Ishikawa (cell line): ENCODE measurements at regions not wholly inside any gene's neighbourhood (a gene's known extent, or its start where the extent isn't known, plus 50 kb on each side); places are given as distances from the start of the nearest gene placed in this dataset.

Experiments
- CEBPB ChIP-seq: IDR thresholded peaks from 2 replicates; pipeline ENCODE4 v1.6.1; 2012
- CREB1 ChIP-seq: IDR thresholded peaks from 2 replicates; pipeline ENCODE4 v1.6.1; 2012; ENCODE audit warnings: low read depth
- EGR1 ChIP-seq: IDR thresholded peaks from 2 replicates; pipeline ENCODE4 v1.6.1; 2012
- EP300 ChIP-seq: IDR thresholded peaks from 2 replicates; pipeline ENCODE4 v1.6.1; 2012; ENCODE audit warnings: borderline replicate concordance
- FOXM1 ChIP-seq: IDR thresholded peaks from 2 replicates; pipeline ENCODE4 v1.6.1; 2012; ENCODE audit warnings: low read depth, borderline replicate concordance
- NFIC ChIP-seq: IDR thresholded peaks from 2 replicates; pipeline ENCODE4 v1.6.1; 2012
- RAD21 ChIP-seq: IDR thresholded peaks from 2 replicates; pipeline ENCODE4 v1.6.1; 2012; ENCODE audit warnings: low read depth
- TAF1 ChIP-seq: IDR thresholded peaks from 2 replicates; pipeline ENCODE4 v1.6.1; 2012; ENCODE audit warnings: low read depth, mild to moderate bottlenecking
- TCF12 ChIP-seq: IDR thresholded peaks from 2 replicates; pipeline ENCODE4 v1.6.1; 2012; ENCODE audit warnings: low read depth
- TEAD4 ChIP-seq: IDR thresholded peaks from 2 replicates; pipeline ENCODE4 v1.6.1; 2012
- YY1 ChIP-seq: IDR thresholded peaks from 2 replicates; pipeline ENCODE4 v1.6.1; 2012; ENCODE audit warnings: low read depth
- ZBTB7A ChIP-seq: IDR thresholded peaks from 2 replicates; pipeline ENCODE4 v1.6.1; 2012; ENCODE audit warnings: low read depth
- TF ChIP-seq, protein P1 (sequence below): IDR thresholded peaks from 2 replicates; pipeline ENCODE4 v1.6.1; 2012
- TF ChIP-seq, protein P2 (sequence below): IDR thresholded peaks from 2 replicates; pipeline ENCODE4 v1.6.1; 2012; ENCODE audit warnings: low read depth, mild to moderate bottlenecking
- TF ChIP-seq, protein P3 (sequence below): IDR thresholded peaks from 2 replicates; pipeline ENCODE4 v1.6.1; 2012

DNA sequence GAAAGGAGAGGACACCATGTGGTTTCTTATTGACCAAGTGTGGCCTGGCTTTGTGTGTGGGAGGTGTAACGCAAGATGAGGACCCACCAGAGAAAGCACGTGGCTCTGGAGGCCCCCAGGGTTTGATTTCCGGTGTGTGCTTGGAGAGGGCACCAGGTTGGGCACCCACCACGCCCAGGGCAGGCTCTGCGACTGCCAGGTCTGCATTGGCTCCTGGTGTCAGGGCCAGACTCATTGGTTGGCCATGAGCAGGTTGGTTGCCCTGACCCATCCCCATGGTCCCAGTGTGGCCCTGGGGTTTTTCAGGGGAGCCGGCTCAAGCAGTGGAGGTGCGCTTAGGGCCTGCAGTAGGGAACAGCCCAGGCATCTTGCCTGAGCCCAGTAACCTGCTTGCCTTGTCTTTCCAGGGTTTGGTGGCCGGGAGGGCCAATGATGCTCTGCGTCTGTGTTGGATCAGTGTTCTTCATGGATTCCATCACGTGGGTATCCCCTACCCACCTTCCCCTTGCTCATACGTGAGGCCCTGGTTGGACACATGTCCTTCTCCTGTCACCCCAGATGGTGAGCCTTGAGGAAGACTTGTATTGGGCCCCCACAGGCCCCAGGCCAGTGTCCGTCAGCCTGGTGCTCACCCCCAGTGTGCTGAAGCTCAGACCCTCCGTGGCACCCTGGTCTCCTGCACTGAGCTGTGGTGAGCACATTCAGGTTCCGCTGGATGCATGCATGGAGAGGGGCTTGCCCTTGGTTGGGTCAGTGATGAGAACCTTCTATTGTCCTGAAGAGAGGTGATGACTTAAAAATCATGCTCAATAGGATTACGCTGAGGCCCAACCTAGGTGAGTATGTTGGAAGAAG is 193.9 kb downstream of the UBE3A start:
- TF ChIP-seq, protein P1, sequence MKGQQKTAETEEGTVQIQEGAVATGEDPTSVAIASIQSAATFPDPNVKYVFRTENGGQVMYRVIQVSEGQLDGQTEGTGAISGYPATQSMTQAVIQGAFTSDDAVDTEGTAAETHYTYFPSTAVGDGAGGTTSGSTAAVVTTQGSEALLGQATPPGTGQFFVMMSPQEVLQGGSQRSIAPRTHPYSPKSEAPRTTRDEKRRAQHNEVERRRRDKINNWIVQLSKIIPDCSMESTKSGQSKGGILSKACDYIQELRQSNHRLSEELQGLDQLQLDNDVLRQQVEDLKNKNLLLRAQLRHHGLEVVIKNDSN = no peak
- TF ChIP-seq NFIC (no peak), YY1 (no peak), CEBPB (no peak), TCF12 (no peak), CREB1 (no peak), TAF1 (no peak), RAD21 (no peak), EP300 (no peak), TEAD4 (no peak), FOXM1 (no peak), ZBTB7A (no peak), EGR1 (no peak)
- TF ChIP-seq, protein P2, sequence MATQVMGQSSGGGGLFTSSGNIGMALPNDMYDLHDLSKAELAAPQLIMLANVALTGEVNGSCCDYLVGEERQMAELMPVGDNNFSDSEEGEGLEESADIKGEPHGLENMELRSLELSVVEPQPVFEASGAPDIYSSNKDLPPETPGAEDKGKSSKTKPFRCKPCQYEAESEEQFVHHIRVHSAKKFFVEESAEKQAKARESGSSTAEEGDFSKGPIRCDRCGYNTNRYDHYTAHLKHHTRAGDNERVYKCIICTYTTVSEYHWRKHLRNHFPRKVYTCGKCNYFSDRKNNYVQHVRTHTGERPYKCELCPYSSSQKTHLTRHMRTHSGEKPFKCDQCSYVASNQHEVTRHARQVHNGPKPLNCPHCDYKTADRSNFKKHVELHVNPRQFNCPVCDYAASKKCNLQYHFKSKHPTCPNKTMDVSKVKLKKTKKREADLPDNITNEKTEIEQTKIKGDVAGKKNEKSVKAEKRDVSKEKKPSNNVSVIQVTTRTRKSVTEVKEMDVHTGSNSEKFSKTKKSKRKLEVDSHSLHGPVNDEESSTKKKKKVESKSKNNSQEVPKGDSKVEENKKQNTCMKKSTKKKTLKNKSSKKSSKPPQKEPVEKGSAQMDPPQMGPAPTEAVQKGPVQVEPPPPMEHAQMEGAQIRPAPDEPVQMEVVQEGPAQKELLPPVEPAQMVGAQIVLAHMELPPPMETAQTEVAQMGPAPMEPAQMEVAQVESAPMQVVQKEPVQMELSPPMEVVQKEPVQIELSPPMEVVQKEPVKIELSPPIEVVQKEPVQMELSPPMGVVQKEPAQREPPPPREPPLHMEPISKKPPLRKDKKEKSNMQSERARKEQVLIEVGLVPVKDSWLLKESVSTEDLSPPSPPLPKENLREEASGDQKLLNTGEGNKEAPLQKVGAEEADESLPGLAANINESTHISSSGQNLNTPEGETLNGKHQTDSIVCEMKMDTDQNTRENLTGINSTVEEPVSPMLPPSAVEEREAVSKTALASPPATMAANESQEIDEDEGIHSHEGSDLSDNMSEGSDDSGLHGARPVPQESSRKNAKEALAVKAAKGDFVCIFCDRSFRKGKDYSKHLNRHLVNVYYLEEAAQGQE = no peak
- TF ChIP-seq, protein P3, sequence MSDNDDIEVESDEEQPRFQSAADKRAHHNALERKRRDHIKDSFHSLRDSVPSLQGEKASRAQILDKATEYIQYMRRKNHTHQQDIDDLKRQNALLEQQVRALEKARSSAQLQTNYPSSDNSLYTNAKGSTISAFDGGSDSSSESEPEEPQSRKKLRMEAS = no peak

DNA sequence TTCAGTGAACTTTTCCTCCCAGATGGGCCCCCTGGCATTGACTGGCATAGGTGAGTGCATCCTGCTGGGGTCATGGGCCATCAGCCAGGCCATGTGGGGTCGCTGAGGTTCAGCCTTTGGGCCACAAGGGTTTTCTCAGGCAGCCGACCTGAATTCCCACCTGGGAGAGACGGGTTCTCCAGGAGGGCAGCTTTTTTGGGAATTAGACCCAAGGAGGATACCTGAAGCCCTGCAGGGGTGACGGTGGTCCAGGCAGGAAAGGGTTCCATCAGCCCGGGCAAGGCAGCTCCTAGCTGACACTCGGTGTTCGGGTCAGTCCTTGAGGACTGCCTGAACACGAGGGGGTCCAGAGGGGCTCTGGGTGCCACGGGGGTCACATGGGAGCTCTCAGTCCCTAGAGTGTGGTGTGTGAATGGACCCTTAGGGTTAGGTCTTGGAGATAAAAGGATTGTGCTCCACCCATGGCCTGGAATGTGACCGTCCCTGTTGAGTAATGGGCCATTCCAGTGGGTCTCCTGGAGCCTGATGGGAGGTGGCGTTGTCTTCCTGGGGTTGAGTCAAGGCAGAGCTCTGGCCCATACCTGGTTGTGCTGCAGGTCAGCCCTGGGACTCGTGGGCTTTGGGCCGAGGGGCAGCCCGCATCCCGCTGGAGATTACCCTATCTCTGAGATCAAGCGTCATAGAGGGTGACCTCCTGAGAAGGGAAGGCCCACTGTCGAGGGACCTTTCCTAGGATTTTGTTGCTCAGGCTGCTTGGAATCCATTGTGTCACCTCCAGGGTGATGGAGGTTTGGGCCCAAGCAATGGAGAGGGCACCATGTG is 192.8 kb downstream of the UBE3A start:
- TF ChIP-seq, protein P3 = no peak
- TF ChIP-seq NFIC (no peak), CREB1 (no peak), TAF1 (no peak), RAD21 (no peak), TCF12 (no peak), ZBTB7A (no peak), FOXM1 (no peak)
- TF ChIP-seq, protein P1 = no peak
- TF ChIP-seq, protein P2 = no peak

DNA sequence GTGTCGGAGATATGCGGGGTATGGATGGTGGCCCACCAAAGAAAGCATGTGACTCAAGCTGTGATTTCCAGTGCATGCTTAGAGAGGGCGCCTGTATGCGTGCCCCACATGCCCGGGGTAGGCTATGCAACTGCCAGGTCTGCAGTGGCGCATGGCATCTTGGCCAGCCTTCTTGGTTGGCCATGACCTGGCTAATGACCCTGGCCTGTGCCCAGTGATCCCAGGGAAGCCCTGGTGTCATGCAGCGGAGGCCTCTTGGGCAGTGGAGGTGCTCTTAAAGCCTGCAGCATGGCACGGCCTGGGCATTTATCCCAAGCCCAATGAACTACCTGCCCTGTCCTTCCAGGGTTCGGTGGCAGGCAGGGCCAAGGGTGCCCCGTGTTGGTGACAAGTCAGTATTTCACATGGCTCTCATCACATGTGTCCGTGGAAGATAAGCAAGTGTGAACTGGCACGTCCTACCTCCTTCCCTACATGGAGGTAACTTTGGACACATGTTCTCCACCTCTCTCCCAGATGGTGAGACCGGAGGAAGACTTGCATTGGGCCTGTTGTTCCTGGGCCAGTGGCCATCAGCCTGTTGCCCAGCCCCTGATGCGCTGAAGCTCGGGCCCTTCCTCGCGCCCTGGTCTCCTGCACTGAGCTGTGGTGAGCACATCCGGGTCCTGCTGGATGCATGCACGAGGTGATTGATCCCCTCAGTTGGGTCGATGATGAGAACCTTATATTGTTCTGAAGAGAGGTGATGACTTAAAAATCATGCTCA is 192.0 kb downstream of the UBE3A start:
- TF ChIP-seq TCF12 = no peak
- TF ChIP-seq FOXM1 = no peak
- TF ChIP-seq, protein P1 = no peak
- TF ChIP-seq, protein P2 = no peak
